HCT116 (cell line): ENCODE measurements at regions not wholly inside any gene's neighbourhood (a gene's known extent, or its start where the extent isn't known, plus 50 kb on each side); places are given as distances from the start of the nearest gene placed in this dataset.

Experiments used
- ATAC-seq: fragments of 200-7000 bp; cut with Tn5 transposase; 2 replicates; pipeline ENCODE4 v1.9.1; 2020; ENCODE audit warnings: mild to moderate bottlenecking, moderate library complexity
- BruUV-seq: library from RNA; stranded (reverse); fragments of 400-500 nt; replicated peaks from 2 replicates; lab custom pipeline; 2021; lab: Mats Ljungman, UMichigan
- CTCF ChIA-PET: fragments of 300-600 bp; sonication (Branson Sonifier 250); formaldehyde crosslinking; loops from one replicate; lab custom pipeline; 2021; ENCODE audit warnings: antibody characterized with exemption; lab: Charles Lee
- POLR2A ChIA-PET: fragments of 300-600, 350-600 bp; sonication (Branson Sonifier 250); formaldehyde crosslinking; loops from one replicate; lab custom pipeline; 2021; ENCODE audit warnings: antibody characterized with exemption; lab: Charles Lee
- RAD21 ChIA-PET, 2 experiments: fragments of 300-600 bp; sonication (Branson Sonifier 250); formaldehyde crosslinking; loops; one replicate each; lab custom pipeline; 2023; ENCODE audit warnings: low total read pairs in 2 of 2; ENCODE audit not compliant: uncharacterized antibody in 2 of 2, unreplicated experiment in 2 of 2, low non-redundant PET in 1 of 2; lab: Charles Lee
- DNase-seq: peaks from one replicate; pipeline ENCODE4 v3.0.0-alpha.2; 2010; ENCODE audit warnings: low read depth, low spot score
- H2AFZ ChIP-seq: fragments of 200-600 bp; shearing (Covaris generic), sonication (generic); 2 replicates; pipeline ENCODE4 v1.6.1; 2017; ENCODE audit warnings: low read depth, mixed run types, mixed read lengths, antibody characterized with exemption, low read length; ENCODE audit not compliant: poor library complexity, severe bottlenecking
- H3K27ac ChIP-seq: 2 replicates; pipeline ENCODE4 v1.5.1; 2012; ENCODE audit warnings: low read depth, low read length
- H3K27me3 ChIP-seq: fragments of 200-600 bp; sonication (generic); 2 replicates; pipeline ENCODE4 v1.6.1; 2016; ENCODE audit warnings: mixed run types, low read length, mixed read lengths; ENCODE audit not compliant: insufficient read depth
- H3K36me3 ChIP-seq, 2 experiments: fragments of 200-500 bp in 1 of 2; fragments of 200-600 bp in 1 of 2; sonication (Bioruptor generic) in 1 of 2; sonication (generic) in 1 of 2; 2 replicates each; pipeline versions ENCODE4 v1.5.1 to v1.6.1; 2014 to 2016; ENCODE audit warnings: low read length in 2 of 2, inconsistent platforms in 1 of 2, mixed read lengths in 1 of 2, mixed run types in 1 of 2; ENCODE audit not compliant: insufficient read depth in 2 of 2, control insufficient read depth in 1 of 2
- H3K4me1 ChIP-seq, 2 experiments: fragments of 200-600 bp in 1 of 2; sonication (generic) in 1 of 2; 2 replicates each; pipeline versions ENCODE4 v1.5.1 to v1.6.1; 2012 to 2017; ENCODE audit warnings: low read length in 2 of 2, inconsistent platforms in 1 of 2, mild to moderate bottlenecking in 1 of 2, mixed read lengths in 1 of 2, mixed run types in 1 of 2, moderate library complexity in 1 of 2; ENCODE audit not compliant: insufficient read depth in 2 of 2, control insufficient read depth in 1 of 2
- H3K4me2 ChIP-seq: fragments of 200-600 bp; sonication (generic); 2 replicates; pipeline ENCODE4 v1.6.1; 2017; ENCODE audit warnings: mixed run types, low read length, mixed read lengths
- H3K4me3 ChIP-seq, 2 experiments: fragments of 200-600 bp in 1 of 2; sonication (generic) in 1 of 2; replicated peaks in 1 of 2; 2 replicates each; pipeline ENCODE4 v1.5.1; 2011 to 2016; ENCODE audit warnings: low read length in 2 of 2, control low read depth in 1 of 2, low read depth in 1 of 2, mild to moderate bottlenecking in 1 of 2, mixed read lengths in 1 of 2, mixed run types in 1 of 2
- H3K79me2 ChIP-seq: fragments of 200-600 bp; sonication (generic); 2 replicates; pipeline ENCODE4 v1.6.1; 2017; ENCODE audit warnings: mild to moderate bottlenecking, mixed run types, low read length, moderate library complexity, mixed read lengths; ENCODE audit not compliant: insufficient read depth
- H3K9ac ChIP-seq: fragments of 200-600 bp; sonication (generic); 2 replicates; pipeline ENCODE4 v1.6.1; 2016; ENCODE audit warnings: low read length, mixed read lengths
- H3K9me2 ChIP-seq: fragments of 200-600 bp; sonication (generic), shearing (Covaris generic); 2 replicates; pipeline ENCODE4 v1.6.1; 2017; ENCODE audit warnings: mixed run types, mild to moderate bottlenecking, moderate library complexity; ENCODE audit not compliant: insufficient read depth
- H3K9me3 ChIP-seq, 2 experiments: fragments of 200-500 bp in 1 of 2; fragments of 200-600 bp in 1 of 2; sonication (Bioruptor generic) in 1 of 2; sonication (generic) in 1 of 2; 2 replicates each; pipeline ENCODE4 v1.6.1; 2014 to 2017; ENCODE audit warnings: low read length in 2 of 2, mixed read lengths in 2 of 2, inconsistent platforms in 1 of 2, low read depth in 1 of 2, mild to moderate bottlenecking in 1 of 2, mixed run types in 1 of 2, moderate library complexity in 1 of 2; ENCODE audit not compliant: control insufficient read depth in 1 of 2, insufficient read depth in 1 of 2
- H4K20me1 ChIP-seq: fragments of 200-600 bp; sonication (generic), shearing (Covaris generic); 2 replicates; pipeline ENCODE4 v1.6.1; 2017; ENCODE audit warnings: mixed run types, mild to moderate bottlenecking, moderate library complexity; ENCODE audit not compliant: insufficient read depth
- CBX3 ChIP-seq: IDR thresholded peaks from 2 replicates; pipeline ENCODE4 v1.6.1; 2012; ENCODE audit warnings: low read depth
- CEBPB ChIP-seq: IDR thresholded peaks from 2 replicates; pipeline ENCODE4 v1.6.1; 2012; ENCODE audit warnings: low read depth
- JUND ChIP-seq: IDR thresholded peaks from 2 replicates; pipeline ENCODE4 v1.6.1; 2012
- RAD21 ChIP-seq: IDR thresholded peaks from 2 replicates; pipeline ENCODE4 v1.6.1; 2012; ENCODE audit warnings: low read depth, mild to moderate bottlenecking
- SIN3A ChIP-seq: IDR thresholded peaks from 2 replicates; pipeline ENCODE4 v1.6.1; 2012; ENCODE audit warnings: low read depth
- SP1 ChIP-seq: IDR thresholded peaks from 2 replicates; pipeline ENCODE4 v1.6.1; 2012; ENCODE audit warnings: low read depth
- YY1 ChIP-seq: IDR thresholded peaks from 2 replicates; pipeline ENCODE4 v1.6.1; 2011; ENCODE audit warnings: low read length, low read depth, moderate library complexity, mild to moderate bottlenecking; ENCODE audit not compliant: insufficient replicate concordance; ENCODE audit errors: extremely low read depth
- intact Hi-C: fragments of 100-400 bp; cut with micrococcal nuclease; formaldehyde crosslinking; loops from 2 replicates; pipeline ENCODE4 v1.10.0; 2022
- TF ChIP-seq, protein P1 (sequence below): IDR thresholded peaks from 2 replicates; pipeline ENCODE4 v1.6.1; 2011; ENCODE audit warnings: mild to moderate bottlenecking, low read length, moderate library complexity; ENCODE audit not compliant: insufficient replicate concordance; ENCODE audit errors: extremely low read depth
- TF ChIP-seq, protein P2 (sequence below): IDR thresholded peaks from 2 replicates; pipeline ENCODE4 v1.6.1; 2012; ENCODE audit warnings: low read depth

DNA sequence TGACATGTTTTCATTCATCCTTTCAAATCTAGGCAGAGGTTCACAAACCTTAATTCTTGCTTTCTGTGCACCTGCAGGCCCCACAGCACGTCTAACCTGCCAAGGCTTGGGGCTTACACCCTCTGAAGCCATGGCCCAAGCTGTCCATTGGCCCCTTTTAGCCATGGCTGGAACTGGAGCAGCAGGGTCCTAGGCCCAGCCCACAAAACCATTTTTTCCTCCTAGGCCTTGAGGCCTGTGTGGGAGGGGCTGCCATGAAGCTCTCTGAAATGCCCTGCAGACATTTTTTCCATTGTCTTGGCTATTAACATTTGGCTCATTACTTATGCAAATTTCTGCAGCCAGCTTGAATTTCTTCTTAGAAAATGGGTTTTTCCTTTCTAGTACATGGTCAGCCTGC is 547.5 kb downstream of the KCNH5 start:
- Histone ChIP-seq H3K4me2 (no peak overlapping the region), H2AFZ (no peak overlapping the region), H3K79me2 (no peaks in the 10 kb centered on the region), H3K9me2 (no peaks in the 10 kb centered on the region), H3K4me3 (no peak overlapping the region), H4K20me1 (no peaks in the 10 kb centered on the region), H3K27ac (no peak overlapping the region), H3K4me1 (no peaks in the 10 kb centered on the region), H3K9me3 (peaks cover 4 to 11% of the 10 kb centered on the region in 2 experiments; a peak in 2 of 4 replicates), H3K9ac (no peak overlapping the region), H3K27me3 (no peaks in the 10 kb centered on the region), H3K36me3 (no peaks in the 10 kb centered on the region)
- TF ChIP-seq, protein P1, sequence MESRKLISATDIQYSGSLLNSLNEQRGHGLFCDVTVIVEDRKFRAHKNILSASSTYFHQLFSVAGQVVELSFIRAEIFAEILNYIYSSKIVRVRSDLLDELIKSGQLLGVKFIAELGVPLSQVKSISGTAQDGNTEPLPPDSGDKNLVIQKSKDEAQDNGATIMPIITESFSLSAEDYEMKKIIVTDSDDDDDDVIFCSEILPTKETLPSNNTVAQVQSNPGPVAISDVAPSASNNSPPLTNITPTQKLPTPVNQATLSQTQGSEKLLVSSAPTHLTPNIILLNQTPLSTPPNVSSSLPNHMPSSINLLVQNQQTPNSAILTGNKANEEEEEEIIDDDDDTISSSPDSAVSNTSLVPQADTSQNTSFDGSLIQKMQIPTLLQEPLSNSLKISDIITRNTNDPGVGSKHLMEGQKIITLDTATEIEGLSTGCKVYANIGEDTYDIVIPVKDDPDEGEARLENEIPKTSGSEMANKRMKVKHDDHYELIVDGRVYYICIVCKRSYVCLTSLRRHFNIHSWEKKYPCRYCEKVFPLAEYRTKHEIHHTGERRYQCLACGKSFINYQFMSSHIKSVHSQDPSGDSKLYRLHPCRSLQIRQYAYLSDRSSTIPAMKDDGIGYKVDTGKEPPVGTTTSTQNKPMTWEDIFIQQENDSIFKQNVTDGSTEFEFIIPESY, result no peak
- TF ChIP-seq SIN3A (no peak), YY1 (no peak), CBX3 (no peak)
- RAD21 ChIA-PET, result no interaction called here
- BruUV-seq, result no TSS peak
- DNase-seq (no peak), ATAC-seq (no peak)
- intact Hi-C loops, result no loop called here
- POLR2A ChIA-PET, result no interaction called here
- CTCF ChIA-PET, result no interaction called here

DNA sequence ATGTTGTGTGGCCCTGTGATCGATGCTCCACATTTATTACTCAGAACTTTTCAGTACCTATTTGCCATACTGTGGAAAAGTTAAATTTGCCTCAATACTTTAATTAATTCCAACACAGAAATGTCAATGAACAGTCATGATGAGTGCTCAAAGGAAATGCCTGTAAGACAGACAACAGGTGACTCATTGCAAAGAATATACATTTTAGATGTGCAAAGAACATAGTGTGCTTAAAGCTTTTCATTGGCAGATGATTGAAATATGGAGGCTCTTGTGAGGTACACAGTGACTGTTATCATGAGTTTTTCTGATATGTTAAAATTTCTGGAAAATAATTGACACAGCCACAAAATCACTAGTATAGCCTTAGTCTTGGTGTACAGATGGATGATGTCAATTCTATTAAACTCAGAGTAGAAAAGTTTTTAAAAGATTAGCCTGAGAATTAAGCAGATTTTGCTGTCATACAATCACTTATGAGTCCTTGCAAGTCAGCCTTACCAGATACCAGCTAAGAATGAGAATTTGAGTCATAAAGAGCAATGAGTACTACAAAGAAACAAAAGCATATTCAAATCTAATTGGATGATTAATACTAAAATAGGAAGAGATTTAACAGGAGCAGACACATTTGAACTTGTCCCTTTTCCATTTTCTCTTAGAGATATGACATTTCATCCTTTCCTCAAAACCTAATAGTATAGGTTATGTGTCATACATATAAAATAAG is 544.1 kb downstream of the KCNH5 start:
- CTCF ChIA-PET, result no interaction called here
- BruUV-seq, result no TSS peak
- Histone ChIP-seq H3K27me3 (no peaks in the 10 kb centered on the region), H4K20me1 (no peaks in the 10 kb centered on the region), H2AFZ (no peak overlapping the region), H3K79me2 (no peaks in the 10 kb centered on the region), H3K4me3 (no peak overlapping the region), H3K4me1 (no peaks in the 10 kb centered on the region), H3K9ac (no peak overlapping the region), H3K36me3 (no peaks in the 10 kb centered on the region), H3K27ac (no peak overlapping the region), H3K9me2 (no peaks in the 10 kb centered on the region), H3K4me2 (no peak overlapping the region), H3K9me3 (peaks cover 4 to 21% of the 10 kb centered on the region in 2 experiments; a peak in 2 of 4 replicates)
- no peak for TF ChIP-seq CEBPB
- no peak for TF ChIP-seq JUND
- TF ChIP-seq, protein P1, result no peak
- TF ChIP-seq YY1, result no peak
- no peak for TF ChIP-seq RAD21
- TF ChIP-seq, protein P2, sequence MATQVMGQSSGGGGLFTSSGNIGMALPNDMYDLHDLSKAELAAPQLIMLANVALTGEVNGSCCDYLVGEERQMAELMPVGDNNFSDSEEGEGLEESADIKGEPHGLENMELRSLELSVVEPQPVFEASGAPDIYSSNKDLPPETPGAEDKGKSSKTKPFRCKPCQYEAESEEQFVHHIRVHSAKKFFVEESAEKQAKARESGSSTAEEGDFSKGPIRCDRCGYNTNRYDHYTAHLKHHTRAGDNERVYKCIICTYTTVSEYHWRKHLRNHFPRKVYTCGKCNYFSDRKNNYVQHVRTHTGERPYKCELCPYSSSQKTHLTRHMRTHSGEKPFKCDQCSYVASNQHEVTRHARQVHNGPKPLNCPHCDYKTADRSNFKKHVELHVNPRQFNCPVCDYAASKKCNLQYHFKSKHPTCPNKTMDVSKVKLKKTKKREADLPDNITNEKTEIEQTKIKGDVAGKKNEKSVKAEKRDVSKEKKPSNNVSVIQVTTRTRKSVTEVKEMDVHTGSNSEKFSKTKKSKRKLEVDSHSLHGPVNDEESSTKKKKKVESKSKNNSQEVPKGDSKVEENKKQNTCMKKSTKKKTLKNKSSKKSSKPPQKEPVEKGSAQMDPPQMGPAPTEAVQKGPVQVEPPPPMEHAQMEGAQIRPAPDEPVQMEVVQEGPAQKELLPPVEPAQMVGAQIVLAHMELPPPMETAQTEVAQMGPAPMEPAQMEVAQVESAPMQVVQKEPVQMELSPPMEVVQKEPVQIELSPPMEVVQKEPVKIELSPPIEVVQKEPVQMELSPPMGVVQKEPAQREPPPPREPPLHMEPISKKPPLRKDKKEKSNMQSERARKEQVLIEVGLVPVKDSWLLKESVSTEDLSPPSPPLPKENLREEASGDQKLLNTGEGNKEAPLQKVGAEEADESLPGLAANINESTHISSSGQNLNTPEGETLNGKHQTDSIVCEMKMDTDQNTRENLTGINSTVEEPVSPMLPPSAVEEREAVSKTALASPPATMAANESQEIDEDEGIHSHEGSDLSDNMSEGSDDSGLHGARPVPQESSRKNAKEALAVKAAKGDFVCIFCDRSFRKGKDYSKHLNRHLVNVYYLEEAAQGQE, result no peak
- TF ChIP-seq SP1, result no peak
- TF ChIP-seq SIN3A, result no peak
- ATAC-seq, result no peak
- RAD21 ChIA-PET, result no interaction called here
- DNase-seq, result no peak
- POLR2A ChIA-PET, result no interaction called here
- intact Hi-C loops, result no loop called here
